ENCODE measurements at regions not wholly inside any gene's neighbourhood (a gene's known extent, or its start where the extent isn't known, plus 50 kb on each side); places are given as distances from the start of the nearest gene placed in this dataset.
A peak's percentile ranks its signal among the peaks of the same experiment; 100 is the strongest.
"Not testable (repeated sequence)": the region's sequence is repeated elsewhere in the genome, so short reads cannot be mapped to it uniquely, and the experiment has no call there.

DNA sequence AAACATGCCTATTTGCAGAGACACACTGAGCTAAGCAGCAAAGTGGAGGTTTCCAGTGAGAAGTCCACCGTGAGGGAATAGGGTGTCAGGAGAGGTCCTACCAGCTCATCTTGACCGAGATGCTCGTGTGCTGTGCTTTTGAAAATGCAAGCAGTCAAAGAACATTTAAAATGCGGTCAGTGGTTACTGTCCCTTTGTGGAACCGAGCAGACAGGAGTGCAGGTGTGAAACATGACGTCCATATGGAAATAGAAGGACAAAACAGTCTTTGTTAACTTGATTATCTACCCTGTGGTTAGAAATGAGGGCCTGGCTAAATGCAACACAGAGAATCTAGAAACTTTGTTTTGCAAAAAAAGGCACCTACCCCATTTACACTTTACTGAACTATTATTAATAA, 473.3 kb downstream of the SPATA31A6 start:
- DNase-seq, result not testable (repeated sequence)

DNA sequence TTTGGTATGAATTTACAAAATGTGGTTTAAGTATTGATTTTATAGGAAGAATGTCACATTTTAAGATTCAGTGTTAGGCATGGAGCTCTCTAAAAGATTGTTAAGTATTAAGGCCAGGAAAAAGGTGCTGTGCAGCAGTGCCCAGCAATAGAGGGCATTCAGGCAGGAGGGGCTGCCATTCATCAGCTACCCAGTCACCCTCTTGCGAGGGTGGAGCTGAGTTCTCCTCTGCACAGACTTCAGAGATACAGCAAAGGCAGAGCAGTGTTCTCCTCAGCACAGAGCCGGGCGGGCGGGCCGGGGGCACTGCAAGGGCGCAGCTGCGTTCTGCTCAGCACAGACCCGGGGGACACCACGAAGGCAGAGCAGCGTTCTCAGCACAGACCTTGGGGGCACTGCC, 474.0 kb downstream of the SPATA31A6 start:
- DNase-seq, result not testable (repeated sequence)

DNA sequence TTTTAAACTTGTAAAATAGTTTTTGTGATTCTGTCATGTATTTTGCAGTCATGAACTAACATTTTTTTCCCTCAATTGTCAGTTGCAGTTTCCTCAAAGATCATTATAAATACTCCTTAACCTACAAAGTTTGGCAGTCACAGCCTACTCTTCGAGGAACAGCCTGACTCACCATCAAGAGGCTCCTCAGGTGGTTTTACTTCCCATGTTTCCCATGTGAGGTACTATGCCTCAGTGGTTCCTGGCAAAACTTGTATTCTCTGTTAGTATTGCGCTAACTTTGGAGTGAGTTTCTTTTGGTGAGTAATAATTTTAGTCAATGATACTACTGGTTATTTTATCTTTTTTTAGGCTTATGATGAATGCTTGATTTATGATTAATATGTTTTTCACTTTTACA, 513.7 kb downstream of the SPATA31A6 start:
- DNase-seq, result not testable (repeated sequence)

DNA sequence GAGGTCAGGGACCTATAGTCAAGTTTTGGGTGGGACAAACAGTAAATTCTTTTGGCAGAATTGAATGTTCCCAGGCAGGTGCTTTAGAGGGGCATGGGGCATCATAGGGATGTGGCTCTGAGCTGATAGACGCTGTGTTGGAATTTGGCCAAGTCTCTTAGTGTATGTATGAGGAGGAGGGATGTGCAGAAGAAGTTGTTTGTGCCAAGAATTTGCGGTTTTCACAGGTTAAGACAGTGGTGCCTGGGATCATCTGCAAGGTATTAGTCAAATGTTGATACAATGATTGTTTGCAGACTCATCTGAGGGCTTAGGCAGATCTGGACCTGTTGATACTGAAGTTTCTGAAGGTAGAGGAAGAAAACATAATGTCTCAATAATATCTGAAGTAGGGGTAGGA, 519.4 kb downstream of the SPATA31A6 start:
- not testable (repeated sequence) for DNase-seq

DNA sequence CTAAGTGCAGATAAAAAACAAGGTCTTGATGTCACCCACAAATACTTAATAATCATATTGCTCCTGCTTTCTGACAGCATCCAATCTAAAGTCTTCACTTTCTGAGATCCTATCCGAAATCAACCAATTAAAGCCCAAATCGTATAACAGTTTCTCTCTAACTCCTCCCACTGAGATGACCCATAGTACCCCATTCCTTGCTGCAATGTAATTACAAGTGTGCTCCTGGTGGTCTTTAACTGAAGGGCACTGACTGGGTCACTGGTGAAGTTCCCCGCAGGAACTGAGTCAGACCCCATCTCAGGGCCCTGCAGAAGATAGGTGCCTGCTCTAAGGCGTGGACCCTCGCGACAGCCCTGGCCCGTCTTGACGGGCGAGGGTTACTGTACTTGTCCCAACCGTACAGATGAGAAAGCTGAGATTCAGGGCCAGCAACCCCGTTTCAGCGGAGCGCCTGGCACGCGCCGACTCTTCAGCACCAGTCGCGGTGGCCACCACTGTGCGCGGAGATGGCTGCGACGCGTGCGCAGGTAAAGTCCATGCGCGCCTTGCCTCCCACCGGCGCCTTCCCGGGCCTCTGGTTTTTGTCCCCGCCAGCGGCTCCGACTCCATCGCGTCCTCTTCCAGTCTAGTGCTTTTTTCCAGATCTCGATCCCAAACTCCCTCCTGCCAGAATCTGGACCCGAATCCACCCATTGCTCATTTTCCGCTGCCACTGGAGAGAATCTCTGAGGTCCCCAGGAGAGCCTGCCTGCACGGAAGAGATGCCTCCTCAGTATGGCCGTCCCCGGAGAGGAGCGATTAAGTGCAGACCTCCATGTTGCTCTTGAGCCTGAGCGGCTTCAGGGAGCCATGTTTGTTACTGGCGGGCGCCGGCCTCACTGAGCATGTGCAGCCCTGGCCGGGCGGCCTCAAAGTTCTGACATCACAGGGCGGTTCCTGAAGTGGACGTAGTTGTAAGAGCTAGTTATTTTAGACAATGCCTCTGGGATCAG, 541.7 kb downstream of the SPATA31A6 start:
- DNase-seq, result peak in 2 of 5 experiments; percentile 22 to 53

DNA sequence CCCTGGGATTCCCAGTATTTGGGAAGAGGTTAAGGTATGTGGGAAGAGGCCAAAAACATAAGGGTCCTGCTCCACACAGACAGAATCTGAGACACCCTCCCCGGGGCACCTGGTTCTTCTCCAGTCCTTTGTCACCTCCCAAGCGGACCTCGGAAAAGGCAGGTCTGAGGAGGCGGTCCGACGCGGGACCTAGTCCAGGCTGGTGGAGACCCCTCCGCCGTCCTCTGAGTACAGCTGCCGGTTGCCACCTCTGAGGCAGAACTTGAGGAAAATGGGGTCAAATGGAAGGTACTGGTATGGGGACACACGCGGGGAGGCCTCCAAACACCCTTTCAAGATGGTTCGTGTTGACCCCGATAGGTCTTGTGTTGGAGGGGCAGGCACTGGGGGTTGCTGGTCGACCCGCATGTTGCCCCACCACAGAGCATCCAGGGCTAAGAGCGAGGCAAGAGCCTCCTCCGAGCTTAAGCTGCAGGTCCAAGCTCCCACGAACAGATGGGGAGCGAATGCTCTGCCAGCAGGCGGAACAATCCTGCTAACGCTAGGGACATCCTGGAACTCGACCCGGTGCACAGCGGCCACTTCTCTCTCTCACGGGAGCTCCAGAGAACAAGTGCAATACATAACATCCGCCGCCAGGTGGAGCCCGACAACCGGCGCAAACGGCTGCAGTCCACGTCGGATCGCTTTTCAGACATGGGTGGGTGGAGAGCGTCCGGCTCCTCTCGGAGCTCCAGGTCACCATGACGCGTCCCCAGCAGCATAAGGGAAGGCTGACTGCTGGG, 559.8 kb downstream of the SPATA31A6 start:
- DNase-seq, result peak; percentile 9 to 62 (median 35)

DNA sequence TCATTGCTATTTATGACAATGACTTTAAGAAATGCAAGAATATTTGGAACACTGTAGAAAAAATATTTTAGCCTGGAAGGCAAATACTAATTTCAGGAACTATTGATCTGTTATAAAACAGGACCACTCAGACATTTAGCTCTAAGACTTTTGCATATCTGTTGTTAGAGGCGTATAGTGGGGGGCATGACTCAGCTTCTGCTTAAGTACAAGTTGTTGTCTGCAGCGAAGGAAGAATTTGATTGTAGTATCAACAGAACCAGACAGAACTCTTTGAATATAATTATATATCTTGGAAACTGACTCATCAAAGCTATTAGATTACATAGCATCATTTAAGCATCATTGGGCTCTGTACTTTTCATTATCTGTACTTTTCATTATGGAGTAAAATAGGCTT, 573.8 kb downstream of the SPATA31A6 start:
- DNase-seq, result not testable (repeated sequence)

DNA sequence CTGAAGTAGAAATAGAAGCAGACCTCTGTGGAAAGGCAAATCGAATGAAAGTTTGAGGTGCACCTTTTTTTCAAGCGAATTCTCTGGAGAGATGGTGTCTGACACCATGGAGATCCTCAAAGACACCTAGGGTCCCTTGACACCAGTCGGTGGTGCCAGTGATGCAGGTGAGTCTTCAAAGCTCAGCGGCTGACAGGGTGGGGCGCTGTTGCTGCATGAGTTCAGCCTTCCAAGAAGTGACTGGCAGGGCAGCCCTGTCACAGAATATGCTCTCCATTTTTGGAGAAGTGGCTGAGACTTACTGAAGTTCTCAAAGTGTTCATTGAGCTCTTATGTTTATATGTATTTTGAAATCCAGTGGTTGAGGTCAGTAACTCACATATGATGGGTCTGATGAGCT, 575.9 kb downstream of the SPATA31A6 start:
- not testable (repeated sequence) for DNase-seq

DNA sequence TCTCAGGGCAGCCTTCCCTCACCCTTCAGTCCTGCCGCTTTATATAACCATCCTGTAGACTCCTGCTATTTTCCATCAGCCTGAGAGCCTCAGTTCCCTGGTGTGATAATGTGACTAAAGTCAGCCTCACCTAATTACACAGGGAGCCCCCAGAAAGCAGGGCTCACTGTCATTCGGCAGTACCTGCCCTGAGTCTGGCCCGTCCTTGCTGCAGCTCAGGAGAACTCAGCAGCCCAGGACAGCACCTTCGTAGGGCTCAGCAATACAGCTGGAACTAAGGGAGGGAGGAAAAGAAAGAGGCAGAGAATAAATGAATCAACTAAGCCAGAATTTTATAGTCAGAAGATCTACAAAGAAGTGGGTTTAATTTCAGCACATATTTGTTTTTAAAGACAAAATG, 598.7 kb downstream of the SPATA31A6 start:
- DNase-seq, result not testable (repeated sequence)

DNA sequence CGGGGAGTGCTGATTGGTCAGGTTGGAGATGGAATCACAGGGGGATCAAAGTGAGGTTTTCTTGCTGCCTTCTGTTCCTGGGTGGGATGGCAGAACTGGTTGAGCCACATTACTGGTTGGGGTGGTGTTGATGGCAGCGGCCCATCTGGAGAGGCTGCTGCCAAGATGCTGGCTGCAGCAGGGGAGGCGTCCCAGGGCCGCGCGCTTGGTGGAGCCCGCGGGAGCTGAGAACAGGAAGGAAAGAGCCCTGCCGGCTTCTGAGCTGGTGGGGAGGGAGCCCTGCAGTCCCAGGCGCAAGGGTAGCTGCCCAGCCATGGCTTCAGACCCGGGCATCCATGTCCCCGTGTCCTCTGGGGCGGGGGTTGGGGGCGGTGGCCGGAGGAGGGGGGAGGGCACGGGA, 609.3 kb downstream of the SPATA31A6 start:
- DNase-seq, result not testable (repeated sequence)

DNA sequence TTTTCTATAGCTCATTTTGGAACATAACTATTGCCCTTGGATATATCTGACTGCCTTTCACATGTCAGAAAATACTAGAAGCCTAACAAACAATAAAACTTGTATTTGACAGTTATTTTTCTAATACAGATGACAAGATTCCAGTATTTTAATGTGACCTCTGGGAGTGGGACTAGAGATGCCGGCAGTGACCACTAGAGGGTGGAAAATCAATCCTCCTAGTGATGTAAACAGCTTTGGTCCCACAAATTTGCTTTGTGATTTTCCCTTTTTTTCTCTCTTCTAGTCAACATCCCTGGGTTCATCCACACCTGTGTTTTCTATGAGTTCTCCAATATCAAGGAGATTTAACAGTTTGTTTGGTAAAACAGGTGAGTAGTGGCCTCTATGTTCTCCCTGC, 615.1 kb downstream of the SPATA31A6 start:
- not testable (repeated sequence) for DNase-seq

DNA sequence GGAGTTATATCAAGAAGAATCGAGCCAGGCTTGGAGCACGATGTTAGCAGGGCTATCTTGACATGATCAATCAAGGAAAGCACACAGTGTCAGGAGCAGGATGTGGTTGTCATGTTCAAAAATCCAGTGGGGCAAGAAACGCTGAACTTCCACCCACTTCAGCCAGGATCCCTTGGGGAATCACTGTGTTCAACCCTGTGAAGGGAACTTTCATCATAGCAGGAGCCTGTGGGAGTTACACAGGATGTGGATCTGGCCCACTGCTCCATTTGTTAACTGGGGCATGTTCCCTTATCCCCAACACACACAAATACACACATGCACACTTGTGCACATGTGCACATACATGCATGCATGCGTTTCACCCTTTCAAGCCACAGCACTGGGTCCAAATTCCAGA, 619.3 kb downstream of the SPATA31A6 start:
- DNase-seq, result not testable (repeated sequence)

DNA sequence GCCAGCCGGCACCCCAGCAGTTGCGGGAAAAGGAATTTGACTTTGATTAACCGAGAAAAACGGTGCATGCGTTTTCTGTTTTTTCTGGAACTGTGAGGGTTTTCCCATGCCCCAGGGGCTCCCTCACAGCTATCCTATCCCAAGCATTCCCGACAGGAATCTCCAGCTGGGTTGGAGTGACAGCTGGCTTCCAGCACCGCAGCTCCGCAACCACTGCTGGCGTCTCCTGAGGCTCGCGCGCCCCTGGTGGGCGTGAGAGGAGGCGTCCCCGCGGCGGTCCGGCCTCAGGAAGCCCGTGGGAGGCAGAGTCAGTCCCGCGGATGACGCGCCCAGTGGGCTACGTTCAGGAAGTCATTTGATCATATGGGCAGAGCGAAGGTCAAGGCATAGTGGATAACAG, 623.2 kb downstream of the SPATA31A6 start:
- DNase-seq, result not testable (repeated sequence)

DNA sequence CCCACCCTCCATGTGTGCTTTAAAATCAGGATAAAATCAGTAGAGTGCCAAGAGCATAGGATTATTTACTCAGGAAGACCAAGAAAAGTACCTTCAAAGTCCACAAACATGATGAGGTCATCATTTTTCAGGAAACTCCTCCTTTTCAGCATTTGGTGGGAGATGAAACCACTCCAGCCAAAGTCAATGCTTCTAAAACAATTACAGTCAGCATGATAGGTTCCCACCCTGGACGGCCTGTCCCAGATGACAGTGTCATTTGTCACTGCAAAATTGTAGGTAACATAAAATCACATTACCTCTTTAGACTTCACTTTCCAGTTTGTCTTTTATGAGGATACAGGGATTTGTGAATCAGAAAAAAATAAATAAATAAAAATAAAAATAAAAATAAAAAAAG, 638.0 kb downstream of the SPATA31A6 start:
- DNase-seq, result not testable (repeated sequence)

DNA sequence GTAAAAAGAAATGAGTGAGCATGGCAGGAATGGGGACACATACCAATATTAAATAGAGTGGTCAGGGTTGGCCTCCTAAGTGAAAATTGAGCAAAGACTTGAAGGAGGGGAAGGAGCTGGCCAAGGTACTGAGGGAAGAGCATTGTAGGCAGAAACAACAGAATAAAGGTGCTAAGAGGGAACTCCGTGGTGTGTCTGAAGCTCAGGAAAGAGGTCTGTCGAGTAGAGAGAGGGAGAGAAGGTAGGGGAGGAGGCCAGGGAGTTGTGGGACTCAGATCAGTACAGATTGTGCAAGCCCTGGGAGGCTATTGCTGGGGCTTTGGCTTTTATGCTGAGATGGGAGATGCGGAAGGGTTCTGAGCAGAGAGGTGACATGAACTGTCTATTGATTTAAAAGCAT, 664.7 kb downstream of the SPATA31A6 start:
- not testable (repeated sequence) for DNase-seq

DNA sequence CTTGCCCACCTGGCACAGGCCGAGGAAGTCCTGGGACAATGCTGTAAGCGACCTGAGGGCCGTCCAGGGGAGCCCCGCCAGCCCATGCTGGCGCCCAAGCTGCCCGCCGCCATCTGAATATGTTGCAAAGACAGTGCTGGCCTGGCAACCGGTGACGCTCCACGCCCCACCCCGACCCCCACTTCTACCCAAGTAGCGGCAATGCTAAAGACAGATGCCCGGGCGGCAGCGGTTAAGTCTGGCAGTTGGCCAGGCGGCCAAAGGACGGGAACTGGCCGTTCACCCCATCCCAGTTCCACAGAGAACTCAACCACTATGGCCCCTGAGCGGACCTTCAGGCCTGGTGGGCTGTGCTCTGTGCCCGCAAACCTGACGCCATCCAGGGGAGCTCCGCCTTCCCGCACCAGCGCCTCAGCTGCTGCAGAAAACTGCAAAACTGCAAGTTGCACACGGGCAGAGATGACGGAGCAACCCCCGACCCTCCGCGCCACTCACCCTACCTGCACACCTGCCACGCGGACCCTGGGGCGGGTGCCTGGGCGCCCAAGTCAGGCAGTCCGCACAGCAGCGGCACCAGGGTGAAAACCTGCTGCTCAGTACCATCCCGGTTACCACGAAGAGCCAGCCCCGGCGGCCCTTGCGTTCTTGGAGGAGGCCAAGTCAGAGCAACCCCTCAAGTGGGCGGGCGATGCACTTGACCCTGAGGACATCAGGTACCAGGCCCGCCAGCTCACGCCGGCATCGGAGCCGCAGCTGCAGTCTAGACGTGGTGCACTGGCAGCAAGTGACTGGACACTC, 667.6 kb downstream of the SPATA31A6 start:
- DNase-seq, result not testable (repeated sequence)

DNA sequence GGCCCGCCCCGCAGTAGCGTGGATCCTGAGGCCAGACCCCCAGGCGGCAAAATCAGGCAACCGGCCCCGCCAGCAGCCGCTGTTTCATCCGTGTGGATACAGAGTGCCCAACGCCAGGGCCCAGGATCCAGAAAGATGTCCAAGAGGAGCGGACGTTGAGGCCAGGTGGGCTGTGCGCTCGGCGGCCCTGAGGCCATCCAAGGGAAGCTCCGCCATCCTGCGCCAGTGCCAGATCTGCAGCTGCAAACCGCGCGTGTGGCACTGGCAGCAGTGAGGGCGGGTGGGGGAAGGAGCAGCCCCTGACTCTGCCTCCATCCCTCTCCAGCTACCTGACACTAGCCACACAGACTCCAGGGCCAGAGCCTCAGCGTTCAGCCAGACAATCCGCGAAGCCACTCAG, 668.2 kb downstream of the SPATA31A6 start:
- not testable (repeated sequence) for DNase-seq

DNA sequence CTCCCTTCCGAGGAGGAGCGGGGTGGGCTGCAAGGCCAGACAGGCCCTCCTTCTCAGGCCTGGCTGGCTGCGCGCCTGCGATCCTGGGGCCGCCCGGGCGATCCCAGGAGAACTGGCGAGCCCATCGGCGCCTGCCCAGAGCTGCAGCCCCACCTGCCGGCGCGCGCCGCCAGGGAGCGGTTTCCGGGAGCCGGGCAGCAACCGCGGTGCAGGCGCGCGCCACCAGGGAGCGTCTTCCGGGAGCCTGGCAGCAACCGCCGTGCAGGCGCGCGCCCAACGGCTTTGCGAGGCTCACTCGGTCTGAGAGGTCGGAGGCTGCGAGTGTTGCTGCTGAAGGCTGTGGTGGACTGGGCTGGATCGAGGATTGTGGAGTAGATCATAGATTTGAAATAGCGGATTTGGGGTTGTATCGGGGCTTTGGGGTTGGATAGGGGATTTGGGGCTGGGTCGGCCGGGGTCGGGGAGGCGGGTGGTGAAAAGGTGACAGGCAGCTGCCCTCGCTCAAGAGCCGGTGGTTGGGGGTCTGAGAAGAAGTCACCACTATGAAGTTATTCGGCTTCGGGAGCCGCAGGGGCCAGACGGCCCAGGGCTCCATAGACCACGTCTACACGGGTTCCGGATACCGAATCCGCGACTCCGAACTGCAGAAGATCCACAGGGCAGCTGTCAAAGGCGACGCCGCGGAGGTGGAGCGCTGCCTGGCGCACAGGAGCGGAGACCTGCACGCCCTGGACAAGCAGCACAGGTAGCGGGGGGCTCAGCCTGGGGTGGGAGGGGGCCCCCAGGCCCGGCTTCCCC, 668.9 kb downstream of the SPATA31A6 start:
- DNase-seq, result peak in 1 of 5 experiments; percentile 67

DNA sequence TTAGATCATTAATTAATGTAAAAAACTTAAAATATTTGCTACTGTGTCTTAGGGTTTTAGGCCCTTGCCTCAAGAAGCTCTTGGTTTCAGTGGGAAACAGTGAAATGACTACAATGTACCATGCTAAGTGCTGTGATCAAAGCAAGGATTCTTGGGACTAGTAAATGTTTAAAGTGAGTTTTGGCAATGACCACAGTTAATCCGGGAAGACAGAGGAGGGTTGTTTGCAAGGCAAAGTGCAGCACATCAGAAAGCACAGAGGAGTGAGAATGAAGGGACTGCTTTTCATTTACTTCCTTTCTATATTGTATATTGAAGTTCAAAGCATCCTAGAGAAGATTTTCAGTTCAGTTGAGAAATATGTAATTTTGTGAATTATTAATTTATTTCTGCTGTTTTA, 676.7 kb downstream of the SPATA31A6 start:
- not testable (repeated sequence) for DNase-seq

DNA sequence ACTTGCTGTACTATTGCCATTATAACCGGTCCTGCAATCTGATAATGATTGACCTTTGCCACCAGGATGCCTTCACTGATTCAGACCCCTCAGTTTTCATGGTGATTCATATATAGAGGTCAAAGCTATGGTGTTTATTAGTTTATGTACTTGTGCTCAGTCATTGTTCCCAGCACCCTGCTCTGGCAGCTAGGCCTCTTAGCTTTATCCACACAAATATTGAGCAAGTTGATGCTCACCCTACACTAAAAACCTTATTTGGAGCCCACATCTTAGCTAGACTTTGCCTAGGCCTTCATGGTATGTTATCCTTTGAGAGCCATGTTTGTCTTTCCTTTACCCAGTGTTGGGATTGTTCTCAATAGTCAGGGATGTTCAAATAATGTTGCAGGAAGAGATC, 679.0 kb downstream of the SPATA31A6 start:
- not testable (repeated sequence) for DNase-seq
